NCI-H1048 (cell line): ENCODE measurements at regions not wholly inside any gene's neighbourhood (a gene's known extent, or its start where the extent isn't known, plus 50 kb on each side); places are given as distances from the start of the nearest gene placed in this dataset.

ENCODE experiments used
- DNase-seq: peaks from one replicate; lab custom pipeline; 2025; lab: John Stamatoyannopoulos, UW

GRCh38 chr12:130017591-130018449 is 114.0 kb upstream of the TMEM132D start:
- no peak for DNase-seq

- DNase-seq, result no peak
These were observed 114.8 kb upstream of the TMEM132D start for GRCh38 chr12:130018614-130019013.

GRCh38 chr12:130026608-130027176 is 122.9 kb upstream of the TMEM132D start:
- no peak for DNase-seq

GRCh38 chr12:130027798-130028197 is 124.0 kb upstream of the TMEM132D start:
- DNase-seq, result no peak

GRCh38 chr12:130029151-130029550 is 125.3 kb upstream of the TMEM132D start:
- DNase-seq, result no peak

GRCh38 chr12:130031041-130031440 is 127.2 kb upstream of the TMEM132D start:
- DNase-seq, result no peak

- no peak for DNase-seq
These were observed 127.9 kb upstream of the TMEM132D start for GRCh38 chr12:130031571-130032189.

GRCh38 chr12:130041983-130042812 is 120.1 kb upstream of the FZD10 start:
- no peak for DNase-seq

- no peak for DNase-seq
These were observed 118.4 kb upstream of the FZD10 start for GRCh38 chr12:130043685-130044406.

- DNase-seq, result no peak
These were observed 117.2 kb upstream of the FZD10 start for GRCh38 chr12:130044991-130045621.

- DNase-seq, result no peak
These were observed 112.6 kb upstream of the FZD10 start for GRCh38 chr12:130049666-130050065.

GRCh38 chr12:130051900-130052299 is 110.4 kb upstream of the FZD10 start:
- DNase-seq, result no peak

GRCh38 chr12:130053651-130054069 is 108.6 kb upstream of the FZD10 start:
- no peak for DNase-seq

GRCh38 chr12:130054803-130055202 is 107.5 kb upstream of the FZD10 start:
- no peak for DNase-seq

GRCh38 chr12:130058926-130059472 is 103.3 kb upstream of the FZD10 start:
- no peak for DNase-seq

- DNase-seq, result no peak
These were observed 98.4 kb upstream of the FZD10 start for GRCh38 chr12:130063866-130064265.

GRCh38 chr12:130064999-130065398 is 97.3 kb upstream of the FZD10 start:
- no peak for DNase-seq

GRCh38 chr12:130066742-130067141 is 95.5 kb upstream of the FZD10 start:
- DNase-seq, result no peak

- DNase-seq, result no peak
These were observed 93.5 kb upstream of the FZD10 start for GRCh38 chr12:130068741-130069140.

- DNase-seq, result no peak
These were observed 92.1 kb upstream of the FZD10 start for GRCh38 chr12:130070126-130070611.

GRCh38 chr12:130073721-130074120 is 88.5 kb upstream of the FZD10 start:
- DNase-seq, result no peak
